Vagina (tissue), 2 donors: ENCODE measurements at regions not wholly inside any gene's neighbourhood (a gene's known extent, or its start where the extent isn't known, plus 50 kb on each side); places are given as distances from the start of the nearest gene placed in this dataset.
A peak's percentile ranks its signal among the peaks of the same experiment; 100 is the strongest.

ENCODE experiments used
- DNase-seq, 2 donors: peaks; one replicate each; pipeline ENCODE4 v3.0.0-alpha.2; 2017; ENCODE audit errors: extremely low spot score in 2 of 2
- H3K27ac ChIP-seq: fragments of 200-600 bp; sonication (generic); one replicate; pipeline ENCODE4 v1.5.1; 2019
- H3K27me3 ChIP-seq: fragments of 200-600 bp; sonication (generic); one replicate; pipeline ENCODE4 v1.5.1; 2019
- H3K36me3 ChIP-seq, 2 donors: fragments of 200-600 bp; sonication (generic); one replicate each; pipeline ENCODE4 v1.5.1; 2017 to 2019
- H3K4me1 ChIP-seq: fragments of 200-600 bp; sonication (generic); one replicate; pipeline ENCODE4 v1.5.1; 2019
- H3K4me3 ChIP-seq, 2 donors: fragments of 200-600 bp; sonication (generic); 1 replicate in 1 of 2; 2 replicates in 1 of 2; pipeline ENCODE4 v1.5.1; 2016 to 2019
- H3K9me3 ChIP-seq: fragments of 200-600 bp; sonication (generic); one replicate; pipeline ENCODE4 v1.5.1; 2019
- CTCF ChIP-seq, 3 experiments: fragments of 450-650 bp in 2 of 3; fragments of 200-600 bp in 1 of 3; sonication (generic) in 1 of 3; IDR thresholded peaks; one replicate each; pipeline ENCODE4 v1.5.1; 2017 to 2019; ENCODE audit warnings: antibody characterized with exemption in 3 of 3, mild to moderate bottlenecking in 2 of 3, moderate library complexity in 2 of 3
- POLR2A ChIP-seq, 2 donors: fragments of 450-650 bp; IDR thresholded peaks; one replicate each; pipeline ENCODE4 v1.6.1; 2017; ENCODE audit warnings: antibody characterized with exemption in 2 of 2, mild to moderate bottlenecking in 2 of 2, moderate library complexity in 2 of 2
- POLR2AphosphoS5 ChIP-seq, 2 donors: sonication (generic); formaldehyde crosslinking; IDR thresholded peaks; one replicate each; pipeline ENCODE4 v1.9.0; 2017; ENCODE audit warnings: antibody characterized with exemption in 2 of 2, mild to moderate bottlenecking in 2 of 2, low read depth in 1 of 2; ENCODE audit not compliant: insufficient read depth in 1 of 2
- intact Hi-C: fragments of 100-400 bp; cut with DNase I; formaldehyde crosslinking; loops from one replicate; pipeline ENCODE4 v1.15.1; 2023

GRCh38 chr22:46029574-46030200 lies 52.7 kb upstream of the WNT7B start:
- peaks cover 37% of the 10 kb centered on the region for H3K4me1 ChIP-seq
- no peak for DNase-seq
- intact Hi-C loops = no loop called here
- TF ChIP-seq POLR2A (IDR thresholded peaks at IDR 0.05) (no peak), POLR2AphosphoS5 (IDR thresholded peaks at IDR 0.05; ENCODE audit: insufficient read depth in 1 of 2, low read depth in 1 of 2) (no peak), CTCF (IDR thresholded peaks at IDR 0.05) (no peak)
- H3K27ac ChIP-seq = no peak overlapping the region
- H3K27me3 ChIP-seq = no peaks in the 10 kb centered on the region
- no peaks in the 10 kb centered on the region for H3K36me3 ChIP-seq
- no peaks in the 10 kb centered on the region for H3K9me3 ChIP-seq
- no peak overlapping the region for H3K4me3 ChIP-seq

DNA sequence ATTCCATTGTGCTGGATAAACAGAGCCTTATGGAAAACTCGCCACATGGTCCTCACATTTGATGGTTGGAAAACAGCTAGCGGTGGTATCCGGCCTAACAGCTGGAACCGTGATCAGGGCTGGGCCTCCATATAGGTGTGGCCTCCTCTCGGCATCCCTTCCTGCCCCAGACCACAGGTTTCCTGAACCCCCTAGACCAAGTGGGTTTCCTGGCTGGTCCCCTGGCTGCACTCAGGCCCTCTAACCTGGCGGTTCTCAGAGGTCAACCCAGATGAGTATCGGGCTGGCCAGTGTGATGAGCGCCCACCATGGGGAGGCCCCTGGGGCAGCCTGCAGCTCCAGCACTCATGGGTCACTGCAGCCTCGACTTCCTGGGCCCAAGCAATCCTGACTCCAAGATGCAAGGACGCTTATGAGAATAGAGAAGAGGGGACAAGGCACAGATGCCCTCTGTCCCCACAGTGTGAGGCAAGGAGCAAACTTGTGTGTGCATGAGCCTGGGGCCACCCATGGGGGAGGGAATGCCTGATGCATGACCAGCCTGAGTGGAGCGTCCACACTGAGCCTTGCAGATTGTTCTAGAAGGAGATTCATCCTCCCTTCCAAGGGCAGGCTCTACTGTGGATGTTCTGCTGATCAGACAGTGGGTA lies 53.4 kb upstream of the WNT7B start:
- H3K4me3 ChIP-seq = no peak overlapping the region
- DNase-seq = no peak
- no peak for TF ChIP-seq POLR2A (IDR thresholded peaks at IDR 0.05)
- TF ChIP-seq POLR2AphosphoS5 (IDR thresholded peaks at IDR 0.05; ENCODE audit: insufficient read depth in 1 of 2, low read depth in 1 of 2) = no peak
- no peak overlapping the region for H3K27ac ChIP-seq
- intact Hi-C loops = no loop called here
- H3K9me3 ChIP-seq = no peaks in the 10 kb centered on the region
- peaks cover 43% of the 10 kb centered on the region for H3K4me1 ChIP-seq
- no peaks in the 10 kb centered on the region for H3K36me3 ChIP-seq
- no peaks in the 10 kb centered on the region for H3K27me3 ChIP-seq

DNA sequence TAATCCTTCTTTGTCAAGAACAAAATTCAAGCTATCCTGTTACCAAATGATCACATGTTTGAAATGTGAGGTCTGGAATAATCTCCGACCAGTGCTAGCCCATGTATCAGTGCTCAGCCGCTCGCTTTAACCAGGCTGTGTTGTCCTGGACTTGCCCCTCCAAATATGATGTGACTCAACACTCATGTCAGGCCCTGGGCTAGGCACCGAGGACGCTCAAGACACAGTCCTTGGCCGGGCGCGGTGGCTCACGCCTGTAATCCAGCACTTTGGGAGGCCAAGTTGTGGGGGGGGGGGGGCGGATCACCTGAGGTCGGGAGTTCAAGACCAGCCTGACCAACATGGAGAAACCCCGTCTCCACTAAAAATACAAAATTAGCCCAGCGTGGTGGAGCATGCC lies 54.1 kb upstream of the WNT7B start:
- no peaks in the 10 kb centered on the region for H3K9me3 ChIP-seq
- H3K4me1 ChIP-seq = peaks cover 43% of the 10 kb centered on the region
- intact Hi-C loops = no loop called here
- H3K36me3 ChIP-seq = no peaks in the 10 kb centered on the region
- no peak for TF ChIP-seq POLR2AphosphoS5 (IDR thresholded peaks at IDR 0.05; ENCODE audit: insufficient read depth in 1 of 2, low read depth in 1 of 2)
- no peak for TF ChIP-seq CTCF (IDR thresholded peaks at IDR 0.05)
- TF ChIP-seq POLR2A (IDR thresholded peaks at IDR 0.05) = no peak
- DNase-seq = no peak
- H3K27ac ChIP-seq = no peak overlapping the region
- no peak overlapping the region for H3K4me3 ChIP-seq
- no peaks in the 10 kb centered on the region for H3K27me3 ChIP-seq

DNA sequence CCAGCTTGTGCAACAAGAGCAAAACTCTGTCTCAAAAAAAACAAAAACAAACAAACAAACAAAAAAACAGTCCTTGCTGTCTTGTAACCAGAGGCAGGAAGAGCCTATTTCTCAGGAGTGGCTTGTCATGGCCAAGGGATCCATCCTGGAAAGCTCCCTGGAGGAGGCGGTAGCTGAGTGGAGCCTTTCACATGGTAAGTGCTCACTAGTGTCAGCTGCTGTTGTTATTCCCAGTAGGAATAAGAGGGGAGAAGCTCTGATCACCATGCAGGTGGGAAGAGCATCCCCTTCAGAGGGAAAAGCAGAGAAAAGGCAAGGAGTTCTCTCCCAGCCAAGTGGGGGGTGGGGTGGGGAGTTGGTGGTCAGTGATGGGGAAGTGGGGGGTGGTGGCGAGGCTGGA lies 54.6 kb upstream of the WNT7B start:
- H3K27ac ChIP-seq = peak overlapping the region; percentile 16
- DNase-seq = no peak
- no peak overlapping the region for H3K4me3 ChIP-seq
- TF ChIP-seq CTCF (IDR thresholded peaks at IDR 0.05) = no peak
- TF ChIP-seq POLR2A (IDR thresholded peaks at IDR 0.05) = no peak
- TF ChIP-seq POLR2AphosphoS5 (IDR thresholded peaks at IDR 0.05; ENCODE audit: insufficient read depth in 1 of 2, low read depth in 1 of 2) = no peak
- peaks cover 44% of the 10 kb centered on the region for H3K4me1 ChIP-seq
- no peaks in the 10 kb centered on the region for H3K36me3 ChIP-seq
- intact Hi-C loops = no loop called here
- no peaks in the 10 kb centered on the region for H3K27me3 ChIP-seq
- H3K9me3 ChIP-seq = no peaks in the 10 kb centered on the region

DNA sequence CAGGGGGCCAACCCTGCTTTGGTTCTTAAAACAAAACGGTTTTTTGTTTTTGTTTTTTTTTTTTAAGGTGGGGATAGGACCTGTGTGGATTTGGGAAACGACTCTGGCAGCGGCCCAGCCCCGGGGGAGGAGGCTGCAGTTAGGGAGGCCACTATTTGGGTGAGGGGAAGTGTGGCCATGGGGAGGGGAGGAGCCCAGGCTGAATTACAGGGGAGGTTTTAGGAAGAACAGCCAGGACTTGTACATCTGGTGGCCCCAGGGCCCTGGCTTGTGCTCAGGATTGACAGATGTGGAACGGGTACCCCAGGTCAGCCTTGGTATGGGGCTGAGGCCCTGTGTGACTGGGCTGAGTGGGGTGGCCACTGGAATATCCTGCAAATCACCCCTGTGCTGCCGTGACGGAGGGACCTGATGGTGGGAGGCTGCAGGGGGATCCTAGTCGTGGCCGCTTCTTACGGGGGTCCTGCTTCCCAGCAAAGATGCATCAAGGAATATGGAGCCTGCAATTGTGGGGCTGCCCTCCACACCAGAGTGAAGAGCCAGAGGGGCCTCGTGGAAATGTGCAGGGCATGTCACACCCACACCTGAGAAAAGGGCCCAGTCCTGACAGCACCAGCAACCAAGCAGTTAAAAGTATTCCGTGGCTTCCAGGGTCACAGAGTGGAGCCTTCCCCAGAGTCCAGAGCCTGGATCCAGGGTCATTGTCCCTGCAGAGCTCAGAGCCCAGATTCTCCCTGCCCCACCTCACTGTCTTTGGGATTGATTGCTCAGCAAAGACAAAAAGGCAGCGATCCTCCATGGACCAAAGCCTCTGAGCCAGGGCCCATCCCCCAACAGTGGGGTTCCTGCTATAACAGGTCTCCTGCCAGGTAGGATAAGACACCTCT lies 55.2 kb upstream of the WNT7B start:
- H3K27me3 ChIP-seq = no peaks in the 10 kb centered on the region
- H3K9me3 ChIP-seq = no peaks in the 10 kb centered on the region
- no peak for DNase-seq
- no peak overlapping the region for H3K4me3 ChIP-seq
- intact Hi-C loops = no loop called here
- peak overlapping the region; percentile 16 for H3K27ac ChIP-seq
- no peaks in the 10 kb centered on the region for H3K36me3 ChIP-seq
- peaks cover 45% of the 10 kb centered on the region for H3K4me1 ChIP-seq
- TF ChIP-seq POLR2AphosphoS5 (IDR thresholded peaks at IDR 0.05; ENCODE audit: insufficient read depth in 1 of 2, low read depth in 1 of 2) = no peak
- no peak for TF ChIP-seq POLR2A (IDR thresholded peaks at IDR 0.05)
- no peak for TF ChIP-seq CTCF (IDR thresholded peaks at IDR 0.05)
